Osteoblast (primary cell): ENCODE measurements at regions not wholly inside any gene's neighbourhood (a gene's known extent, or its start where the extent isn't known, plus 50 kb on each side); places are given as distances from the start of the nearest gene placed in this dataset.
A peak's percentile ranks its signal among the peaks of the same experiment; 100 is the strongest.

Experiments used
- DNase-seq: peaks from one replicate; pipeline ENCODE4 v3.0.0; 2011; ENCODE audit warnings: low spot score, mixed read lengths; ENCODE audit not compliant: insufficient read length; ENCODE audit errors: missing footprints
- H2AFZ ChIP-seq: 2 replicates; pipeline ENCODE4 v1.6.0; 2011; ENCODE audit warnings: mild to moderate bottlenecking, low read length
- H3K27ac ChIP-seq: 2 replicates; pipeline ENCODE4 v1.5.1; 2011; ENCODE audit warnings: mild to moderate bottlenecking, low read depth, low read length, moderate library complexity
- H3K27me3 ChIP-seq: 2 replicates; pipeline ENCODE4 v1.6.0; 2012; ENCODE audit warnings: mild to moderate bottlenecking, control low read depth, inconsistent platforms, low read length, moderate library complexity; ENCODE audit not compliant: insufficient read depth
- H3K36me3 ChIP-seq: 2 replicates; pipeline ENCODE4 v1.5.1; 2011; ENCODE audit warnings: mild to moderate bottlenecking, low read length, control low read depth, moderate library complexity; ENCODE audit not compliant: insufficient read depth
- H3K4me1 ChIP-seq: 2 replicates; pipeline ENCODE4 v1.5.1; 2011; ENCODE audit warnings: mild to moderate bottlenecking, low read length, control low read depth, moderate library complexity; ENCODE audit not compliant: insufficient read depth
- H3K4me2 ChIP-seq: 2 replicates; pipeline ENCODE4 v1.6.0; 2011; ENCODE audit warnings: mild to moderate bottlenecking, low read length; ENCODE audit not compliant: insufficient read depth
- H3K4me3 ChIP-seq: fragments of 200-600 bp; sonication (generic); 3 replicates; pipeline ENCODE4 v1.5.1; 2012; ENCODE audit warnings: mild to moderate bottlenecking, low read length, inconsistent platforms; ENCODE audit not compliant: insufficient read depth
- H3K79me2 ChIP-seq: 2 replicates; pipeline ENCODE4 v1.6.0; 2012; ENCODE audit warnings: mild to moderate bottlenecking, low read length, control low read depth, inconsistent platforms; ENCODE audit not compliant: insufficient read depth
- H3K9me3 ChIP-seq: 2 replicates; pipeline ENCODE4 v1.5.1; 2011; ENCODE audit warnings: low read depth, low read length, control low read depth
- H4K20me1 ChIP-seq: 2 replicates; pipeline ENCODE4 v1.6.0; 2012; ENCODE audit warnings: mild to moderate bottlenecking, low read length, control low read depth; ENCODE audit not compliant: insufficient read depth
- TF ChIP-seq, protein P1 (sequence below): IDR thresholded peaks from 2 replicates; pipeline ENCODE4 v1.5.1; 2011; ENCODE audit warnings: mild to moderate bottlenecking, low read depth, low read length, moderate library complexity; ENCODE audit errors: extremely low read depth

DNA sequence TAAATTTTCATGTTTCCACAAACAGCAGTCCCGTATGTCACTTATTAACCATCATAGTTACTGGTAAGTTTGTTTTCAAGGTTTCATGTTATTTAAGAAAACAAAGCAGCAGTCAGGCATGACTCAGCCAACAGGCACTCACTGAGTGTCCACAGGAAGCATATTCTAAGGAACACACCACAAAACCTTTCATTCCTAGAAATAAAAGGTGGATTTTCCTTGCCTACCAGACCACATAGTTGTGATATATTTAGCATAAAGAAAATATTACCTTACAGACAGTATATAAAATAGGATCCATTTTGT is 143.3 kb upstream of the AVPR1A start:
- no peak for DNase-seq
- no peaks in the 10 kb centered on the region for H3K79me2 ChIP-seq
- H3K9me3 ChIP-seq = no peaks in the 10 kb centered on the region
- TF ChIP-seq, protein P1, sequence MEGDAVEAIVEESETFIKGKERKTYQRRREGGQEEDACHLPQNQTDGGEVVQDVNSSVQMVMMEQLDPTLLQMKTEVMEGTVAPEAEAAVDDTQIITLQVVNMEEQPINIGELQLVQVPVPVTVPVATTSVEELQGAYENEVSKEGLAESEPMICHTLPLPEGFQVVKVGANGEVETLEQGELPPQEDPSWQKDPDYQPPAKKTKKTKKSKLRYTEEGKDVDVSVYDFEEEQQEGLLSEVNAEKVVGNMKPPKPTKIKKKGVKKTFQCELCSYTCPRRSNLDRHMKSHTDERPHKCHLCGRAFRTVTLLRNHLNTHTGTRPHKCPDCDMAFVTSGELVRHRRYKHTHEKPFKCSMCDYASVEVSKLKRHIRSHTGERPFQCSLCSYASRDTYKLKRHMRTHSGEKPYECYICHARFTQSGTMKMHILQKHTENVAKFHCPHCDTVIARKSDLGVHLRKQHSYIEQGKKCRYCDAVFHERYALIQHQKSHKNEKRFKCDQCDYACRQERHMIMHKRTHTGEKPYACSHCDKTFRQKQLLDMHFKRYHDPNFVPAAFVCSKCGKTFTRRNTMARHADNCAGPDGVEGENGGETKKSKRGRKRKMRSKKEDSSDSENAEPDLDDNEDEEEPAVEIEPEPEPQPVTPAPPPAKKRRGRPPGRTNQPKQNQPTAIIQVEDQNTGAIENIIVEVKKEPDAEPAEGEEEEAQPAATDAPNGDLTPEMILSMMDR = no peak
- H3K27me3 ChIP-seq = peaks cover 2% of the 10 kb centered on the region
- H3K27ac ChIP-seq = no peak overlapping the region
- peaks cover 5% of the 10 kb centered on the region for H3K4me1 ChIP-seq
- H2AFZ ChIP-seq = no peak overlapping the region
- no peaks in the 10 kb centered on the region for H3K36me3 ChIP-seq
- no peaks in the 10 kb centered on the region for H4K20me1 ChIP-seq
- no peak overlapping the region for H3K4me3 ChIP-seq
- no peak overlapping the region for H3K4me2 ChIP-seq

DNA sequence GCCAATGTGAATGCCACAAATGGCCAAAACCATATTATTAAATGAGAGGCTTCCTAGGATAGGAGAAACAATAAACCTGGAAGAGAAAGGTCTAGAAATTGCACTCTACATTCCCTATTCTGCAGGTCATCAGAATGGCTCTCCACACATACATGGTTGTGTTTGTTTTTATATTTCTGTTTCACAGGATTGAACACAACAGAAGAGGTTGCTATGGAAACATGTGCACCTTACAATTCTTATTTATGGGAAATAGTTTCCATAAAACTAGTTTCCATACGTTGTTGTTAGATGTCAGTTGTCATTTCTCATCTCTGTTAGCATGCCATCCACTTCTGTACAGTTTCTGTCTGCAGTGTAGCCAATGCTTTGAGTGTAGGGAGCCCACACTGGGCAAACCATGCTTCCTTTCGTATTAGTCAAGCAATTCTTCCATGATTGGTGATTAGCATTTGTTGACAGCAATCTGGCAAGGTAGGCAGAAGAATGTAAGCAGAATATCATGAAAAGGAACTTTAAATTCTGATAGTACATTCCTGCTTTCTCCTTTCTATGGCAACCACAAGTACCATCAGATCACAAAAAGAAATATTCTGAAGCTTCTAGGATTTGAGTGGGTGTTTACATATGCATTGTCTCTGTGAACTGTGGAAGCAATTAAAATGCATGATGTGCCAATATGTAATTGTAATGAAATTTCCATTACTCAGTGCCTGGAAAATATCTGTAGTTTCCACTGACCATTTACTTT is 141.6 kb upstream of the AVPR1A start:
- Histone ChIP-seq H4K20me1 (no peaks in the 10 kb centered on the region), H3K4me1 (peaks cover 5% of the 10 kb centered on the region), H3K79me2 (no peaks in the 10 kb centered on the region), H3K4me2 (no peak overlapping the region), H3K36me3 (no peaks in the 10 kb centered on the region), H3K27me3 (peaks cover 2% of the 10 kb centered on the region), H3K27ac (no peak overlapping the region), H3K9me3 (no peaks in the 10 kb centered on the region), H3K4me3 (no peak overlapping the region), H2AFZ (no peak overlapping the region)
- TF ChIP-seq, protein P1 = no peak
- no peak for DNase-seq

DNA sequence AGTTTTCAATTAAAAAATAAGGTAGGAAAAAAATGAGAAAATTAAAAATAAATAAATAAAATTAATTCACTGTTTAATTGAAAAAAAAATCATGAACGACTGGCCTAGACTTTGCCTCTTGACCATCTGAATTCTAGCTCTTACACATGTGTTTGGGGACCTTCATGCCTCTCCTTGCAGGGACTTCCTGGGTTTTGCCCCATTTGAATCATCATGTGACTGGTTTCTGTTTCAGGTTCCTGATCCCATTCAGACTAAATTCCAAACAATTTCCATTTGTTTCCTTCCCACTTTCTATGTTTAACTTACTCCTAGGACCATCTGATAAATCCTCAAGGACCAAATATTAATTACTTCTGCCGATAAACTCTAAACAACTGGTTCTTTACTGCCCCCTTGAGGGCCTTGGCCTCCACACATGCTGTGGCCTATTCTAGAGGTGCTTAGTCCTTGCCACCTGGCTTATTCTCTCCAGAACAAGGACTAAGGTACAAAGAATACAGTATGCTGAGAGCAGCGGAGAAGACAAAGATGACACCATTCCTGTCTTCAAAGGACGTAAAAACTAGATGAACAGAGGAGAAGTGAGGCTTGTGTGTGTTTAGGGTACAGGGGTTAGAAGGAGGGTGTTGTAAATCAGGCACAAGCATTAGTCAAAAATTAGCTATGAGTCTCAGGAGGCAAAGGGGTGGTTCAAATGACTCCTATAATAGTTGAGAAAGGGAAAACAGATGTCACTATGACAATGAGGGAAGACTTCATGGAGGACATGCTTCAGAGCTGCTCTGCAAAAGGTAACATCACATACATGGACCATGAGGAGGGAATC is 125.8 kb upstream of the AVPR1A start:
- H3K9me3 ChIP-seq = no peaks in the 10 kb centered on the region
- H3K4me2 ChIP-seq = no peak overlapping the region
- H3K27me3 ChIP-seq = no peaks in the 10 kb centered on the region
- no peaks in the 10 kb centered on the region for H4K20me1 ChIP-seq
- DNase-seq = no peak
- no peaks in the 10 kb centered on the region for H3K79me2 ChIP-seq
- H3K4me1 ChIP-seq = no peaks in the 10 kb centered on the region
- H3K27ac ChIP-seq = no peak overlapping the region
- no peaks in the 10 kb centered on the region for H3K36me3 ChIP-seq
- no peak overlapping the region for H2AFZ ChIP-seq
- H3K4me3 ChIP-seq = no peak overlapping the region
- TF ChIP-seq, protein P1 = peak; percentile 77

DNA sequence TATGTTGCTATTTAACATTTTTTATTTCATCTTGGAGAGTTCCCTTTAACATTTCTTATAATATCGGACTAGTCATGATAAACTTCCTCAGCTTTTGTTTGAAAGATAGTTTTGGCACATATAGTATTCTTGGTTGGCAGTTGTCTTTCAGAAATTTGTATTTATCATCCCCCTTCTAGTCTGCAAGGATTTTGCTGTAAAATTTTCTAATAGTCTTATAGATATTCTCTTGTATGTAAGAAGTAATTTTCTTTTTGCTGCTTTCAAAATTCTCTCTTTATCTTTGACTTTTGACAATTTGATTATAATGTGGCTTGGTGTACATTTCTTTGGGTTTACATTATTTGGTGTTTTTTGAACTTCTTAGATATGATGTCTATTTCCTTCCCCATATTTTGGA is 116.0 kb upstream of the AVPR1A start:
- Histone ChIP-seq H4K20me1 (no peaks in the 10 kb centered on the region), H3K4me2 (no peak overlapping the region), H3K9me3 (peaks cover 3% of the 10 kb centered on the region), H3K36me3 (no peaks in the 10 kb centered on the region), H2AFZ (no peak overlapping the region), H3K4me1 (no peaks in the 10 kb centered on the region), H3K4me3 (no peak overlapping the region), H3K27ac (no peak overlapping the region), H3K27me3 (no peaks in the 10 kb centered on the region), H3K79me2 (no peaks in the 10 kb centered on the region)
- TF ChIP-seq, protein P1 = no peak
- no peak for DNase-seq
